ENCODE measurements at regions not wholly inside any gene's neighbourhood (a gene's known extent, or its start where the extent isn't known, plus 50 kb on each side); places are given as distances from the start of the nearest gene placed in this dataset.
"Not testable (repeated sequence)": the region's sequence is repeated elsewhere in the genome, so short reads cannot be mapped to it uniquely, and the experiment has no call there.

GRCh38 chr16:88197481-88198456 is 185.0 kb upstream of the ZNF469 start:
- no peak for DNase-seq (ENCODE audit: low spot score)
- no peak for TF ChIP-seq CTCF (IDR thresholded peaks at IDR 0.05; ENCODE audit: extremely low read depth, missing control alignments)

GRCh38 chr16:88198457-88199295 is 184.1 kb upstream of the ZNF469 start:
- not testable (repeated sequence) for DNase-seq (ENCODE audit: low spot score)

- not testable (repeated sequence) for DNase-seq (ENCODE audit: low spot score)
Measured at GRCh38 chr16:88199296-88200153, 183.2 kb upstream of the ZNF469 start.

GRCh38 chr16:88200154-88200895 is 182.4 kb upstream of the ZNF469 start:
- DNase-seq (ENCODE audit: low spot score): not testable (repeated sequence)

GRCh38 chr16:88200896-88201185 is 181.9 kb upstream of the ZNF469 start:
- TF ChIP-seq CTCF (IDR thresholded peaks at IDR 0.05; ENCODE audit: extremely low read depth, missing control alignments): no peak
- DNase-seq (ENCODE audit: low spot score): no peak

GRCh38 chr16:88201611-88202010 is 181.1 kb upstream of the ZNF469 start:
- not testable (repeated sequence) for DNase-seq (ENCODE audit: low spot score)

GRCh38 chr16:88202207-88202745 is 180.5 kb upstream of the ZNF469 start:
- TF ChIP-seq CTCF (IDR thresholded peaks at IDR 0.05; ENCODE audit: extremely low read depth, missing control alignments): no peak
- no peak for DNase-seq (ENCODE audit: low spot score)

- not testable (repeated sequence) for DNase-seq (ENCODE audit: low spot score)
Measured at GRCh38 chr16:88202856-88203681, 179.7 kb upstream of the ZNF469 start.

- not testable (repeated sequence) for DNase-seq (ENCODE audit: low spot score)
Measured at GRCh38 chr16:88204131-88205110, 178.3 kb upstream of the ZNF469 start.

- DNase-seq (ENCODE audit: low spot score): not testable (repeated sequence)
Measured at GRCh38 chr16:88205482-88205881, 177.3 kb upstream of the ZNF469 start.

- DNase-seq (ENCODE audit: low spot score): not testable (repeated sequence)
Measured at GRCh38 chr16:88206006-88206405, 176.8 kb upstream of the ZNF469 start.

- DNase-seq (ENCODE audit: low spot score): not testable (repeated sequence)
Measured at GRCh38 chr16:88206516-88206915, 176.2 kb upstream of the ZNF469 start.
